ENCODE measurements at regions not wholly inside any gene's neighbourhood (a gene's known extent, or its start where the extent isn't known, plus 50 kb on each side); places are given as distances from the start of the nearest gene placed in this dataset.

- TF ChIP-seq CTCF (IDR thresholded peaks at IDR 0.05; ENCODE audit: borderline replicate concordance, extremely low read depth, low read length, poor library complexity, severe bottlenecking) (no peak), EZH2 (IDR thresholded peaks at IDR 0.05; ENCODE audit: borderline replicate concordance, low read depth, low read length, severe bottlenecking) (no peak)
Measured at GRCh38 chr16:26701243-26701886, 365.4 kb upstream of the C16orf82 start.

Measured in DND-41 (cell line).